Left kidney (tissue), 1 donor: ENCODE measurements at regions not wholly inside any gene's neighbourhood (a gene's known extent, or its start where the extent isn't known, plus 50 kb on each side); places are given as distances from the start of the nearest gene placed in this dataset.

ENCODE experiments used
- DNase-seq: peaks from one replicate; pipeline ENCODE4 v3.0.0-alpha.2; 2013

GRCh38 chr14:54175298-54175942 lies 218.8 kb upstream of the BMP4 start:
- peak; percentile 91 for DNase-seq

- no peak for DNase-seq
These were observed 219.8 kb upstream of the CDKN3 start for GRCh38 chr14:54177019-54177418.

- DNase-seq, result no peak
These were observed 218.9 kb upstream of the CDKN3 start for GRCh38 chr14:54177641-54178621.

- no peak for DNase-seq
These were observed 214.3 kb upstream of the CDKN3 start for GRCh38 chr14:54182419-54183045.

- DNase-seq, result no peak
These were observed 209.7 kb upstream of the CDKN3 start for GRCh38 chr14:54186821-54187763.

- no peak for DNase-seq
These were observed 208.6 kb upstream of the CDKN3 start for GRCh38 chr14:54188064-54188666.

GRCh38 chr14:54189333-54189732 lies 207.5 kb upstream of the CDKN3 start:
- DNase-seq, result no peak

GRCh38 chr14:54189748-54190354 lies 207.0 kb upstream of the CDKN3 start:
- no peak for DNase-seq

GRCh38 chr14:54191846-54192245 lies 205.0 kb upstream of the CDKN3 start:
- DNase-seq, result no peak

GRCh38 chr14:54192610-54193009 lies 204.2 kb upstream of the CDKN3 start:
- DNase-seq, result no peak

- no peak for DNase-seq
These were observed 202.9 kb upstream of the CDKN3 start for GRCh38 chr14:54193871-54194270.

- no peak for DNase-seq
These were observed 202.3 kb upstream of the CDKN3 start for GRCh38 chr14:54194501-54194900.

- no peak for DNase-seq
These were observed 199.4 kb upstream of the CDKN3 start for GRCh38 chr14:54197369-54197768.

GRCh38 chr14:54200726-54201125 lies 196.1 kb upstream of the CDKN3 start:
- DNase-seq, result no peak

- no peak for DNase-seq
These were observed 194.5 kb upstream of the CDKN3 start for GRCh38 chr14:54202288-54202687.

GRCh38 chr14:54206516-54206915 lies 190.3 kb upstream of the CDKN3 start:
- DNase-seq, result no peak

- DNase-seq, result no peak
These were observed 189.7 kb upstream of the CDKN3 start for GRCh38 chr14:54207075-54207474.

GRCh38 chr14:54207476-54208462 lies 189.0 kb upstream of the CDKN3 start:
- DNase-seq, result no peak

GRCh38 chr14:54208751-54209150 lies 188.1 kb upstream of the CDKN3 start:
- no peak for DNase-seq
